BJ (cell line): ENCODE measurements at regions not wholly inside any gene's neighbourhood (a gene's known extent, or its start where the extent isn't known, plus 50 kb on each side); places are given as distances from the start of the nearest gene placed in this dataset.

Source experiments
- CTCF ChIA-PET: fragments of 350-600 bp; formaldehyde crosslinking; extraction: SDS; loops from one replicate; lab custom pipeline; 2021; ENCODE audit warnings: antibody characterized with exemption, inconsistent platforms; lab: Yijun Ruan, JAX
- POLR2A ChIA-PET: fragments of 300-600 bp; sonication (Branson Sonifier 250); formaldehyde crosslinking; extraction: SDS; loops from one replicate; lab custom pipeline; 2021; ENCODE audit warnings: antibody characterized with exemption; lab: Charles Lee
- DNase-seq: peaks from one replicate; pipeline ENCODE4 v3.0.0-alpha.2; 2011; ENCODE audit warnings: low read depth
- H3K27me3 ChIP-seq: 2 replicates; pipeline ENCODE4 v1.6.0; 2011; ENCODE audit warnings: low read length; ENCODE audit not compliant: control insufficient read depth, insufficient read depth
- H3K36me3 ChIP-seq: 2 replicates; pipeline ENCODE4 v1.5.1; 2011; ENCODE audit warnings: low read length; ENCODE audit not compliant: control insufficient read depth, insufficient read depth
- H3K4me3 ChIP-seq: 2 replicates; pipeline ENCODE4 v1.5.1; 2011; ENCODE audit warnings: low read depth, mild to moderate bottlenecking, control low read depth, low read length
- TF ChIP-seq, protein P1 (sequence below): IDR thresholded peaks from 2 replicates; pipeline ENCODE4 v1.5.1; 2011; ENCODE audit warnings: low read depth, mild to moderate bottlenecking, control low read depth, inconsistent platforms, low read length, moderate library complexity; ENCODE audit not compliant: insufficient read depth

DNA sequence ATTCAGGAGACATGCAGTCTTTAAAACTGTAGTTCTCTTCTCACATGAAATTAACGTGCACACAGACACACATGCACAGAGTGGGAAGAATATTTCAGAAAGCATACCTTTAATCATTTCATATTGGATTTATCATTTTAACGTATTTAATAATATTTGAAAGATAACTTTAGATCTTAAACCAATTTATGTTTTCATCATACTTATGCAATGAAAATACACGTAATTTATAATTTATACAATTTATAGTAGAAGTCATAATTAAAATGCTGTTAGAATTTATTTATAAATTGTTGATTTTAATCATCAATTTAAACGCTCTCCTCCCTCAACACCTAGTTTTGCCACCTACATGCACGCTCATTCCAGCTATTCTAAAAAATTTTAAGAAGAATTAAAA lies 894.9 kb upstream of the CTNND2 start:
- TF ChIP-seq, protein P1, sequence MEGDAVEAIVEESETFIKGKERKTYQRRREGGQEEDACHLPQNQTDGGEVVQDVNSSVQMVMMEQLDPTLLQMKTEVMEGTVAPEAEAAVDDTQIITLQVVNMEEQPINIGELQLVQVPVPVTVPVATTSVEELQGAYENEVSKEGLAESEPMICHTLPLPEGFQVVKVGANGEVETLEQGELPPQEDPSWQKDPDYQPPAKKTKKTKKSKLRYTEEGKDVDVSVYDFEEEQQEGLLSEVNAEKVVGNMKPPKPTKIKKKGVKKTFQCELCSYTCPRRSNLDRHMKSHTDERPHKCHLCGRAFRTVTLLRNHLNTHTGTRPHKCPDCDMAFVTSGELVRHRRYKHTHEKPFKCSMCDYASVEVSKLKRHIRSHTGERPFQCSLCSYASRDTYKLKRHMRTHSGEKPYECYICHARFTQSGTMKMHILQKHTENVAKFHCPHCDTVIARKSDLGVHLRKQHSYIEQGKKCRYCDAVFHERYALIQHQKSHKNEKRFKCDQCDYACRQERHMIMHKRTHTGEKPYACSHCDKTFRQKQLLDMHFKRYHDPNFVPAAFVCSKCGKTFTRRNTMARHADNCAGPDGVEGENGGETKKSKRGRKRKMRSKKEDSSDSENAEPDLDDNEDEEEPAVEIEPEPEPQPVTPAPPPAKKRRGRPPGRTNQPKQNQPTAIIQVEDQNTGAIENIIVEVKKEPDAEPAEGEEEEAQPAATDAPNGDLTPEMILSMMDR, result no peak
- DNase-seq, result no peak
- ChIA-PET CTCF (no interaction called here), POLR2A (no interaction called here)
- H3K4me3 ChIP-seq, result no peak overlapping the region
- no peaks in the 10 kb centered on the region for H3K27me3 ChIP-seq
- no peaks in the 10 kb centered on the region for H3K36me3 ChIP-seq

DNA sequence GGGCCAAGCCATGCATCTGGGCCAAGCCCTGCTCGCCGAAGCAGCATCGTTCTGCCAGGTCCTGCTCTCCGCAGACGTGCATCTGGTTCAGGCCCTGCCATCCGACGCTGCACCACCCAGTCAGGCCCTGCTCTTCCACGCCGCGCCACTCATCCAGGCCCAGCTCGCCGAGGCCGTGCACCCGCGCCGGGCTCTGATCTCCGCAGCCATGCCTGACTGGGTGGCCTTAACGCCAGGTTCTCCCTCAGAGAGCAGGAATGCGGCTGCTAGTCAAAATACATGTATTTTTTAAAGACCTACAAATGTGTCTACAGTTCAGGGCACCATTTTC lies 891.1 kb upstream of the CTNND2 start:
- ChIA-PET CTCF (no interaction called here), POLR2A (no interaction called here)
- TF ChIP-seq, protein P1, result no peak
- no peaks in the 10 kb centered on the region for H3K27me3 ChIP-seq
- no peak overlapping the region for H3K4me3 ChIP-seq
- no peaks in the 10 kb centered on the region for H3K36me3 ChIP-seq
- no peak for DNase-seq

DNA sequence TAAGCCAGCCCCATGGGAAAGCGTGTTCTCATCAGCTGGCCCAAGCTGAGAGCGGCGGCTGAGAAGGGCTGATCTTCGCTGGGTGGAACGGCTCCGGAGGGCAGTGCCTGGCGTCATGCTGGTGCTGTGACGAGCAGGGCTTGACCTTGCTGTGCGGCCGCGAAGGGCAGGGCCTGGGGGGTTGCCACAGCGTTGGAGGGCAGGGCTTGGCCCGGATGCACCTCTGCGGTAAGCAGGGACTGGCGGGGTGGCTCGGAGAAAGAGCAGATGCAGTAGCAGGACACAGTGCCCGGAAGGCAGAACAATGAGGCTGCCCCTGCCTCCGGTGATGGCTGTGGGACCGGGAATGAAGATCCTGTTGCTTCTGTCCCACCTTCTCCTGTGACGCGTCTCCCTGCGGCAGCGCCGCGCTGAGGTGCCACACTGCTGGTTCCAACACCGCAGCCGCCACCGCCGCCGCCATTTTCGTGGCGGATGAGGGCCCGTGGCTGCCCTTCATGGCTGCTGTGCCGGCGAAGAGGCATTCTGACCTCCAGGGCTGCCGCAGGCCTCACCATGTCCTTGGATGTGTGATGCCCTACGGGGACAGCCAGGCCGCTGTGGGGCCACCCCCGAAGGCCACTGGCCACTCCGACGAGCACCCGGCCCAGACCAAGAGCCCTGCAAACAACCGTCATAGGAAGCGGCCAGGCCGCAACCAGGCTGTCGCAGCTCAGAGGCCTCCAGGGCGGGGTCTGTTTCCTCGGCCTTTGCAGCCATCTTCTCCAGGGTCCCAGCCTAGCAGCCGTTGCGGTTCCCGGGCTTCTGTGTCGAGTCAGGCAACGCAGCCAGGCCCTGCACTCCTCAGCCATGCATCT lies 890.5 kb upstream of the CTNND2 start:
- ChIA-PET POLR2A (no interaction called here), CTCF (no interaction called here)
- TF ChIP-seq, protein P1, result no peak
- H3K36me3 ChIP-seq, result no peaks in the 10 kb centered on the region
- DNase-seq, result no peak
- H3K4me3 ChIP-seq, result no peak overlapping the region
- H3K27me3 ChIP-seq, result no peaks in the 10 kb centered on the region

DNA sequence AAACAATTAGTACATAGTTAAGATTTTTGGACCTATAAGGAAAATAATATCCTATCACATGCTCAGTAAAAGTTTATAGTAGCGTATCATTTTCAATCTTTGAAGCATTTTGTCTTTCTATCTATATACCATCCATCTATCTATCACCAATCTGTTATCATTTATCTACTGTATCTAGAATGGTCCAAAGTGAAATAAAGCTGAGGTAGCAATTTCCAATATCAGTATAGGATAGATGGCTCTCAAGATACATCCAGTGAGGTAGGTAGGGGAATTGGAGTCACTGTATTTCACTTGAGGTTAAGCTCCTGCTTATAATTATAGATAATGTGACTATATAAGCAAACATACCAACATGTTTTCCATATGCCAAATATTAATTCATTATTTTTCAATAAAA lies 889.1 kb upstream of the CTNND2 start:
- ChIA-PET POLR2A (no interaction called here), CTCF (no interaction called here)
- H3K36me3 ChIP-seq, result no peaks in the 10 kb centered on the region
- no peaks in the 10 kb centered on the region for H3K27me3 ChIP-seq
- no peak overlapping the region for H3K4me3 ChIP-seq
- DNase-seq, result no peak
- TF ChIP-seq, protein P1, result no peak

DNA sequence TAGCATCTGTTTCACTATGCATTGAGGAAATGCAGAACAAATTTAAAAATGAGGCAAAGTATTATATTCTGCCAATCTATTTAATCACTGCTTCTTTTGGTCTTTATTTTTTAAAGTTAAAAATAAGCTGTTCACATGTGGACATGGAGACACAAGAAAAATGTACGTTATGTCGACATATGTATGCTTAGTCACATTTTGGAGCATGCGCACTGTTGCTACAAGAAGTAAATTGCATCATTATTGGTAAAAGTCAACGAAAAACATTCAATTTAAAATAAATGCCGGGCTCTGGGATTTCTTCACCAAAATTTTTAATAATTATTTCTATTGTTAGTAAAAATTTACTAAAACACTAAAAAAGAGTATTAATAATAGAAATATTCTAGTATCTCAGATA lies 876.3 kb upstream of the CTNND2 start:
- DNase-seq, result no peak
- TF ChIP-seq, protein P1, result no peak
- ChIA-PET CTCF (interaction anchor here (0.7 kb wide), 1 partner anchor 73 kb away, joined by 3 read pairs; no protein-coding TSS in a partner anchor), POLR2A (no interaction called here)
- H3K36me3 ChIP-seq, result no peaks in the 10 kb centered on the region
- H3K4me3 ChIP-seq, result no peak overlapping the region
- H3K27me3 ChIP-seq, result no peaks in the 10 kb centered on the region
